Loucy (cell line): ENCODE measurements at regions not wholly inside any gene's neighbourhood (a gene's known extent, or its start where the extent isn't known, plus 50 kb on each side); places are given as distances from the start of the nearest gene placed in this dataset.

Source experiments
- H2AFZ ChIP-seq: fragments of 200-600 bp; sonication (generic); 2 replicates; pipeline ENCODE4 v1.6.0; 2016; ENCODE audit warnings: antibody characterized with exemption, mild to moderate bottlenecking, low read length, moderate library complexity
- H3F3A ChIP-seq: fragments of 200-600 bp; 2 replicates; pipeline ENCODE4 v1.6.0; 2016; ENCODE audit warnings: antibody characterized with exemption, low read depth, mild to moderate bottlenecking
- H3K27me3 ChIP-seq: fragments of 200-600 bp; sonication (generic); 2 replicates; pipeline ENCODE4 v1.6.1; 2014; ENCODE audit warnings: low read length, mild to moderate bottlenecking; ENCODE audit not compliant: insufficient read depth, poor library complexity, severe bottlenecking
- H3K36me3 ChIP-seq: fragments of 200-600 bp; sonication (generic); 2 replicates; pipeline ENCODE4 v1.6.1; 2016; ENCODE audit warnings: low read length; ENCODE audit not compliant: insufficient read depth
- H3K4me1 ChIP-seq: fragments of 200-600 bp; sonication (generic); 2 replicates; pipeline ENCODE4 v1.5.1; 2014; ENCODE audit warnings: low read length, mild to moderate bottlenecking; ENCODE audit not compliant: insufficient read depth, poor library complexity, severe bottlenecking
- H3K4me2 ChIP-seq: fragments of 200-600 bp; sonication (generic); 2 replicates; pipeline ENCODE4 v1.6.0; 2014; ENCODE audit warnings: antibody characterized with exemption, low read length, low read depth, mild to moderate bottlenecking; ENCODE audit not compliant: poor library complexity, severe bottlenecking
- H3K4me3 ChIP-seq: fragments of 200-600 bp; sonication (generic); 2 replicates; pipeline ENCODE4 v1.5.1; 2014; ENCODE audit warnings: low read length, mild to moderate bottlenecking, mixed read lengths; ENCODE audit not compliant: poor library complexity, severe bottlenecking
- H3K79me2 ChIP-seq: fragments of 200-600 bp; sonication (generic); 2 replicates; pipeline ENCODE4 v1.6.1; 2014; ENCODE audit warnings: low read length; ENCODE audit not compliant: insufficient read depth
- H3K9ac ChIP-seq: fragments of 200-600 bp; sonication (generic); 2 replicates; pipeline ENCODE4 v1.6.0; 2014; ENCODE audit warnings: mild to moderate bottlenecking, low read depth, low read length, moderate library complexity; ENCODE audit not compliant: poor library complexity, severe bottlenecking
- H3K9me2 ChIP-seq: fragments of 200-600 bp; sonication (generic); replicated peaks from 2 replicates; pipeline ENCODE4 v1.6.1; 2016; ENCODE audit warnings: low read depth, low read length, mixed read lengths
- H3K9me3 ChIP-seq: fragments of 200-600 bp; sonication (generic); 2 replicates; pipeline ENCODE4 v1.6.1; 2014; ENCODE audit warnings: mild to moderate bottlenecking, antibody characterized with exemption, low read length, low read depth; ENCODE audit not compliant: insufficient read depth
- H4K20me1 ChIP-seq: fragments of 200-600 bp; sonication (generic); 2 replicates; pipeline ENCODE4 v1.6.0; 2014; ENCODE audit warnings: antibody characterized with exemption, low read length, mild to moderate bottlenecking; ENCODE audit not compliant: insufficient read depth, poor library complexity, severe bottlenecking
- EZH2phosphoT487 ChIP-seq: fragments of 200-600 bp; IDR thresholded peaks from 2 replicates; pipeline ENCODE4 v1.6.1; 2018; ENCODE audit warnings: antibody characterized with exemption, mild to moderate bottlenecking, moderate library complexity, borderline replicate concordance
- TF ChIP-seq, protein P1 (sequence below): fragments of 200-600 bp; sonication (generic); conservative IDR thresholded peaks from 2 replicates; pipeline ENCODE4 v1.5.1; 2014; ENCODE audit warnings: mild to moderate bottlenecking, antibody characterized with exemption, low read length

DNA sequence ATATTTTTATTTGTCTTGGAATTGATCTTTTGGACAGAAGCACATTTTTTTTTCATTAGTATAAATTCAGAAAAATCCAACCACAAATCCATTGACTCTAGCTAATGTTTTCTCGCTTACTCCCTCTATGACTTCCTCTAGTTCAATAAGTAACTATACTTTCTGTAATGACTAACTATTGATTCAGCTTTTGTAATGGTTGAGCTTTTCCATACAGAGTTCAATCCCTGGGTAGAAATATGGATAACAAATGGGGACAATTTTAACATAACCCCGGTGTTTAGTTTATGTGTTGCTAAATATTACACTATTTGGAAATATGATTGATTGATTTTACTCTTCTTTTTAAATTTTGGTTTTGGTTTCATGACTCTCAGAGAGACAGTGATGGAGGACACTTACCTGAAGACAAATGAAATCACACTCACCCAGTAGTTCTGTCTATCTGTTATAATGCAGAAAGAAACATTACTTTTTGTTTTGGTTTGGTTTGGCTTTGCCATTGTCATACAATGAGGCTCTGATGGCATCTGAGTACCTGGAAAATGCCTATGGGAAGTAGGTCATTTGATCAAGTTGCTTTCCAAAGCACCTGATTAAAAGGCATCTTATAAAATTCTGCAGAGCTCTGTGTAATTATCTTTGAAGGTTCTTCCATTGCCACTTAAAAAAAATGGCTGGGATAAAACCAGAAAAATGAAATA lies 309.7 kb upstream of the MPDZ start:
- TF ChIP-seq, protein P1, sequence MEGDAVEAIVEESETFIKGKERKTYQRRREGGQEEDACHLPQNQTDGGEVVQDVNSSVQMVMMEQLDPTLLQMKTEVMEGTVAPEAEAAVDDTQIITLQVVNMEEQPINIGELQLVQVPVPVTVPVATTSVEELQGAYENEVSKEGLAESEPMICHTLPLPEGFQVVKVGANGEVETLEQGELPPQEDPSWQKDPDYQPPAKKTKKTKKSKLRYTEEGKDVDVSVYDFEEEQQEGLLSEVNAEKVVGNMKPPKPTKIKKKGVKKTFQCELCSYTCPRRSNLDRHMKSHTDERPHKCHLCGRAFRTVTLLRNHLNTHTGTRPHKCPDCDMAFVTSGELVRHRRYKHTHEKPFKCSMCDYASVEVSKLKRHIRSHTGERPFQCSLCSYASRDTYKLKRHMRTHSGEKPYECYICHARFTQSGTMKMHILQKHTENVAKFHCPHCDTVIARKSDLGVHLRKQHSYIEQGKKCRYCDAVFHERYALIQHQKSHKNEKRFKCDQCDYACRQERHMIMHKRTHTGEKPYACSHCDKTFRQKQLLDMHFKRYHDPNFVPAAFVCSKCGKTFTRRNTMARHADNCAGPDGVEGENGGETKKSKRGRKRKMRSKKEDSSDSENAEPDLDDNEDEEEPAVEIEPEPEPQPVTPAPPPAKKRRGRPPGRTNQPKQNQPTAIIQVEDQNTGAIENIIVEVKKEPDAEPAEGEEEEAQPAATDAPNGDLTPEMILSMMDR = no peak
- TF ChIP-seq EZH2phosphoT487 = no peak
- Histone ChIP-seq H3K4me3 (no peak overlapping the region), H3K9me3 (no peaks in the 10 kb centered on the region), H3K4me1 (peaks cover 18% of the 10 kb centered on the region), H3F3A (no peaks in the 10 kb centered on the region), H3K27me3 (no peaks in the 10 kb centered on the region), H4K20me1 (no peaks in the 10 kb centered on the region), H3K9ac (no peak overlapping the region), H3K36me3 (no peaks in the 10 kb centered on the region), H2AFZ (no peak overlapping the region), H3K9me2 (no peaks in the 10 kb centered on the region), H3K4me2 (no peak overlapping the region), H3K79me2 (no peaks in the 10 kb centered on the region)

DNA sequence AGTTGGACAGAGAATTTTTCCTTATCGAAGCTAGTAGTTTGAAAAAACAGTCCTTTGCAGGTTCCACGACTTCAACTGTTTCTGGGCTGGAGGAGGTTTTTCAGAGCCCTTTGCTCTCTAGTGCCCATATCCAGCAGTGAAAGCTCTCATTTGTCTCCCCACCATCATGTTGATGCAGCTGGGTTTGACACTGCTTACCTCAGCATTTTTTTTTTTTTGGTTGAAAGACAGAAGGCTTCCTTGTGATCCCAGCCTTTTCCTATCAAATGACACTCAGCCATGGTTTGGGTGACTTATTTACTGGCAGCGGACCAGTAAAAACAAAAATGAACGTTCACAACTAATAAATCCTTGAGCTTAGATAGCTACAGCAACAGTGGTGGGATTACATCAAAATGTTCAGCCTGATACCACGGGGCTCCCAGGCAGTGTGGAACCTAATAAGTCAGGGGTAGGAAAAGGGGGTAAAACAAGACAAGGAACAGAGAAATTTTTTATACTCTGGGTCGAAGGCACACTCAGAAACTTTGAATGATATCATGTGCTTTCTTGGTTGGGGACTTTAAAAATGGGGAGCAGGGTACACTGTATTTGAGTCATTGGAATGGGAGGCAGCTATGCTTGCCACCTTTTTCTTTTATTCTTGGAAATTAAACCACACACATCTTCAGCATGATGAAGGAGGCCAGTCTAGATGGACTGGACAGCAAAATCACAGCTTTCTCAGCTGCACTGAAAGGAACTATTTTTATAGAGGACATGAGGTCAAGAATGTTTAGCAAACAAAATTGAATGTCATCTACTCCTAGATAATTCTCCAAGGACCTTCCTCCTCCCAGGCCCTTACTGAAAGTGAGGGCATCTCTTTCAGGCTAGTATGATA lies 308.9 kb upstream of the MPDZ start:
- H3K27me3 ChIP-seq = no peaks in the 10 kb centered on the region
- no peak overlapping the region for H2AFZ ChIP-seq
- H3K79me2 ChIP-seq = no peaks in the 10 kb centered on the region
- no peaks in the 10 kb centered on the region for H3K9me3 ChIP-seq
- peaks cover 18% of the 10 kb centered on the region for H3K4me1 ChIP-seq
- H3K4me3 ChIP-seq = no peak overlapping the region
- TF ChIP-seq EZH2phosphoT487 = no peak
- TF ChIP-seq, protein P1 = no peak
- no peaks in the 10 kb centered on the region for H4K20me1 ChIP-seq
- H3K4me2 ChIP-seq = no peak overlapping the region
- no peak overlapping the region for H3K9ac ChIP-seq
- H3K36me3 ChIP-seq = no peaks in the 10 kb centered on the region
- H3K9me2 ChIP-seq = no peaks in the 10 kb centered on the region
- H3F3A ChIP-seq = no peaks in the 10 kb centered on the region

DNA sequence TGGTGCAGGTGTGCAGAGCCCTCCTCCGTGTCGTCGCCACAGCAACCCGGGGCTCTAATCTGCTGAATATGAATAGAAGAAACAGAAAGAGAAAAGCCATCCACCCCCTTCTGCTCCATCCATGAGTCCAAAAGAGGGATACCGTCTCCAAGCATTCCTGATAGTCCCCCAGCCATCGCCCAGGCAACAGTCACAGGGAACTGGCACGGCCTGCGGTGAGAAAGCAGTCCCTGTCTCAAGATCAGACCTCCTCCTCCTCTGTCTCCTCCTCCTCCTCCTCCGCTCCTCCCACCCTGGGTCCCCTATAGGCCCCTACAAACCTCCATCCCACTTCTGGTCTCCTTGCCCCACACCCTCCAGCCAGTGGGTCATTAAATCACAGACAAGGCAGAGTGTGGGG lies 308.1 kb upstream of the MPDZ start:
- H3K9ac ChIP-seq = no peak overlapping the region
- no peaks in the 10 kb centered on the region for H3K79me2 ChIP-seq
- H3K4me2 ChIP-seq = no peak overlapping the region
- no peaks in the 10 kb centered on the region for H3K9me3 ChIP-seq
- H3K27me3 ChIP-seq = no peaks in the 10 kb centered on the region
- no peak for TF ChIP-seq EZH2phosphoT487
- TF ChIP-seq, protein P1 = no peak
- no peaks in the 10 kb centered on the region for H4K20me1 ChIP-seq
- H3K4me1 ChIP-seq = peaks cover 18% of the 10 kb centered on the region
- H3F3A ChIP-seq = no peaks in the 10 kb centered on the region
- no peak overlapping the region for H2AFZ ChIP-seq
- no peak overlapping the region for H3K4me3 ChIP-seq
- H3K9me2 ChIP-seq = no peaks in the 10 kb centered on the region
- H3K36me3 ChIP-seq = no peaks in the 10 kb centered on the region
